ENCODE measurements at regions not wholly inside any gene's neighbourhood (a gene's known extent, or its start where the extent isn't known, plus 50 kb on each side); places are given as distances from the start of the nearest gene placed in this dataset.

DNA sequence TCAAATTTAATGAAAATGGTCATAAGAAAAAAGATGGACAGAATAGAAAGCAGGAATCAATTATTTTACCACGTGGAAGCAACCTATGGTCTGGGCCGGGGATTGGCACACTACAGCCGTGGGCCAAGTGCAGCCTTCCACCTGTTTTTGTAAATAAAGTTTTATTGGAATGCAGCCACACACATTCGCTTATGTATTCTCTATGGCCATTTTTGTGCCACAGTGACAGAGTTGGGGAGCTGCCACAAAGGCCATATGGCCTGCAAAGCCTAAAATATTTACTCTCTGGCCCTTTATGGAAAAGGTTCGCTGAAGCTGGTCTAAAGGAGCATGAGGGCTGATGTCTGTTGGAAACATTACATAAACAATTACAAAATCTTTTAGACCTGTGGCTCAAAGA, 144.8 kb downstream of the TMCO5A start:
- TF ChIP-seq POLR2A (IDR thresholded peaks at IDR 0.05; ENCODE audit: low read depth, low read length) (no peak), POLR2AphosphoS5 (IDR thresholded peaks at IDR 0.05; ENCODE audit: insufficient read depth, low read depth, low read length) (no peak), FOS (IDR thresholded peaks at IDR 0.05; ENCODE audit: borderline replicate concordance, insufficient read depth, low read length) (no peak), EZH2 (IDR thresholded peaks at IDR 0.05; ENCODE audit: borderline replicate concordance, low read depth, low read length, severe bottlenecking) (no peak), MYC (IDR thresholded peaks at IDR 0.05; ENCODE audit: low read depth, low read length) (no peak), GATA2 (IDR thresholded peaks at IDR 0.05; ENCODE audit: insufficient read depth, insufficient read length, low read depth, low read length) (no peak), JUN (IDR thresholded peaks at IDR 0.05; ENCODE audit: borderline replicate concordance, insufficient read depth, insufficient read length, low read depth) (no peak)
- TF ChIP-seq, protein P1, sequence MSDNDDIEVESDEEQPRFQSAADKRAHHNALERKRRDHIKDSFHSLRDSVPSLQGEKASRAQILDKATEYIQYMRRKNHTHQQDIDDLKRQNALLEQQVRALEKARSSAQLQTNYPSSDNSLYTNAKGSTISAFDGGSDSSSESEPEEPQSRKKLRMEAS (IDR thresholded peaks at IDR 0.05; ENCODE audit: insufficient read depth, insufficient read length), result no peak
- TF ChIP-seq, protein P2, sequence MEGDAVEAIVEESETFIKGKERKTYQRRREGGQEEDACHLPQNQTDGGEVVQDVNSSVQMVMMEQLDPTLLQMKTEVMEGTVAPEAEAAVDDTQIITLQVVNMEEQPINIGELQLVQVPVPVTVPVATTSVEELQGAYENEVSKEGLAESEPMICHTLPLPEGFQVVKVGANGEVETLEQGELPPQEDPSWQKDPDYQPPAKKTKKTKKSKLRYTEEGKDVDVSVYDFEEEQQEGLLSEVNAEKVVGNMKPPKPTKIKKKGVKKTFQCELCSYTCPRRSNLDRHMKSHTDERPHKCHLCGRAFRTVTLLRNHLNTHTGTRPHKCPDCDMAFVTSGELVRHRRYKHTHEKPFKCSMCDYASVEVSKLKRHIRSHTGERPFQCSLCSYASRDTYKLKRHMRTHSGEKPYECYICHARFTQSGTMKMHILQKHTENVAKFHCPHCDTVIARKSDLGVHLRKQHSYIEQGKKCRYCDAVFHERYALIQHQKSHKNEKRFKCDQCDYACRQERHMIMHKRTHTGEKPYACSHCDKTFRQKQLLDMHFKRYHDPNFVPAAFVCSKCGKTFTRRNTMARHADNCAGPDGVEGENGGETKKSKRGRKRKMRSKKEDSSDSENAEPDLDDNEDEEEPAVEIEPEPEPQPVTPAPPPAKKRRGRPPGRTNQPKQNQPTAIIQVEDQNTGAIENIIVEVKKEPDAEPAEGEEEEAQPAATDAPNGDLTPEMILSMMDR (IDR thresholded peaks at IDR 0.05; ENCODE audit: extremely low read depth in 1 of 2, insufficient read depth in 1 of 2, low read depth in 1 of 2, low read length in 2 of 2), result no peak
- CTCF ChIA-PET, result interaction anchor here (0.5 kb wide), 1 partner anchor 166 kb away, joined by 4 read pairs; no protein-coding TSS in a partner anchor

More for the DNA sequence above, 144.8 kb downstream of the TMCO5A start:
- BruUV-seq (replicated peaks), result no TSS peak
- Histone ChIP-seq H3K9ac (replicated peaks; ENCODE audit: extremely low read depth, insufficient read depth, low read length) (no peak overlapping the region), H3K4me2 (ENCODE audit: insufficient read depth, low read length) (no peak overlapping the region), H3K9me3 (replicated peaks; ENCODE audit: control insufficient read depth, insufficient read depth, low read length) (no peaks in the 10 kb centered on the region), H2AFZ (ENCODE audit: low read depth, low read length) (no peak overlapping the region), H4K20me1 (replicated peaks; ENCODE audit: control insufficient read depth, extremely low read depth, insufficient read depth, low read length) (no peaks in the 10 kb centered on the region), H3K27me3 (ENCODE audit: control insufficient read depth in 2 of 2, insufficient read depth in 2 of 2, low read length in 2 of 2) (no peaks in the 10 kb centered on the region), H3K9me1 (replicated peaks; ENCODE audit: control insufficient read depth, extremely low read depth, insufficient read depth, low read length) (no peaks in the 10 kb centered on the region), H3K4me3 (replicated peaks in 1 of 3; ENCODE audit: insufficient read depth in 1 of 3, low read depth in 1 of 3, low read length in 3 of 3) (no peak overlapping the region), H3K27ac (ENCODE audit: insufficient read depth, low read depth, low read length) (no peak overlapping the region), H3K79me2 (ENCODE audit: control insufficient read depth, insufficient read depth, low read length) (no peaks in the 10 kb centered on the region), H3K4me1 (ENCODE audit: control insufficient read depth, extremely low read depth, insufficient read depth, low read length) (peaks cover 28% of the 10 kb centered on the region), H3K36me3 (ENCODE audit: control insufficient read depth in 2 of 2, extremely low read depth in 1 of 2, insufficient read depth in 2 of 2, low read length in 2 of 2) (no peaks in the 10 kb centered on the region)
- FAIRE-seq (no peak), DNase-seq (ENCODE audit: low read depth, low spot score) (no peak)
- POLR2A ChIA-PET, result no interaction called here
- dilution Hi-C loops (cut with MboI; ENCODE audit: extremely low pct_ligation_motif_present, low sequenced_read_pairs), result no loop called here
- intact Hi-C loops (cut with micrococcal nuclease), result loop anchor here (10.0 kb wide), 1 partner anchor 276 kb away; no protein-coding TSS in a partner anchor

All from endothelial cell of umbilical vein (primary cell).